ENCODE measurements at regions not wholly inside any gene's neighbourhood (a gene's known extent, or its start where the extent isn't known, plus 50 kb on each side); places are given as distances from the start of the nearest gene placed in this dataset.

- WGBS, result 13% methylated on average over 3 of the region's 5 CpGs
- no peaks in the 10 kb centered on the region for H3K9me3 ChIP-seq
- TF ChIP-seq CTCF (IDR thresholded peaks at IDR 0.05) (no peak), EP300 (IDR thresholded peaks at IDR 0.05) (no peak), POLR2A (IDR thresholded peaks at IDR 0.05; ENCODE audit: low read depth) (no peak), POLR2AphosphoS5 (IDR thresholded peaks at IDR 0.05) (no peak)
- H3K36me3 ChIP-seq, result no peaks in the 10 kb centered on the region
- DNase-seq (ENCODE audit: extremely low spot score), result no peak
- no peak overlapping the region for H3K27ac ChIP-seq (replicated peaks in 1 of 4)
- intact Hi-C loops (cut with DNase I), result no loop called here
- H3K4me1 ChIP-seq, result peaks cover 6 to 15% (median 11%) of the 10 kb centered on the region in 4 donors
- no peak overlapping the region for H3K4me3 ChIP-seq
- H3K27me3 ChIP-seq, result peaks cover 0 to 65% (median 2%) of the 10 kb centered on the region in 4 donors
Measured at GRCh38 chr3:13235079-13235478, 161.8 kb upstream of the IQSEC1 start.

GRCh38 chr3:13234666-13235065 lies 161.4 kb upstream of the IQSEC1 start:
- intact Hi-C loops (cut with DNase I), result no loop called here
- H3K4me3 ChIP-seq, result no peak overlapping the region
- H3K9me3 ChIP-seq, result no peaks in the 10 kb centered on the region
- H3K27me3 ChIP-seq, result peaks cover 0 to 61% (median 2%) of the 10 kb centered on the region in 4 donors
- DNase-seq (ENCODE audit: extremely low spot score), result no peak
- H3K4me1 ChIP-seq, result peaks cover 6 to 15% (median 11%) of the 10 kb centered on the region in 4 donors
- WGBS, result 11% methylated on average over 9 of the region's 9 CpGs
- no peak overlapping the region for H3K27ac ChIP-seq (replicated peaks in 1 of 4)
- H3K36me3 ChIP-seq, result no peaks in the 10 kb centered on the region
- TF ChIP-seq CTCF (IDR thresholded peaks at IDR 0.05), result no peak
- no peak for TF ChIP-seq POLR2A (IDR thresholded peaks at IDR 0.05; ENCODE audit: low read depth)
- TF ChIP-seq EP300 (IDR thresholded peaks at IDR 0.05), result no peak
- TF ChIP-seq POLR2AphosphoS5 (IDR thresholded peaks at IDR 0.05), result no peak

- intact Hi-C loops (cut with DNase I), result no loop called here
- DNase-seq (ENCODE audit: extremely low spot score), result no peak
- Histone ChIP-seq H3K27ac (replicated peaks in 1 of 4) (no peak overlapping the region), H3K36me3 (no peaks in the 10 kb centered on the region), H3K27me3 (peaks cover 0 to 55% (median 2%) of the 10 kb centered on the region in 4 donors), H3K9me3 (no peaks in the 10 kb centered on the region), H3K4me1 (peaks cover 6 to 15% (median 11%) of the 10 kb centered on the region in 4 donors), H3K4me3 (no peak overlapping the region)
- WGBS, result 47% methylated on average over 15 of the region's 18 CpGs
- TF ChIP-seq EP300 (IDR thresholded peaks at IDR 0.05) (no peak), CTCF (IDR thresholded peaks at IDR 0.05) (no peak), POLR2A (IDR thresholded peaks at IDR 0.05; ENCODE audit: low read depth) (no peak), POLR2AphosphoS5 (IDR thresholded peaks at IDR 0.05) (no peak)
Measured at GRCh38 chr3:13233487-13234485, 160.6 kb upstream of the IQSEC1 start.

GRCh38 chr3:13231781-13232666 lies 158.8 kb upstream of the IQSEC1 start:
- Histone ChIP-seq H3K4me3 (no peak overlapping the region), H3K27ac (replicated peaks in 1 of 4) (no peak overlapping the region), H3K27me3 (peaks cover 0 to 55% (median 2%) of the 10 kb centered on the region in 4 donors), H3K36me3 (no peaks in the 10 kb centered on the region), H3K9me3 (no peaks in the 10 kb centered on the region), H3K4me1 (peaks cover 6 to 15% (median 11%) of the 10 kb centered on the region in 4 donors)
- no peak for DNase-seq (ENCODE audit: extremely low spot score)
- intact Hi-C loops (cut with DNase I), result no loop called here
- WGBS, result 55% methylated on average over 22 of the region's 22 CpGs
- no peak for TF ChIP-seq POLR2A (IDR thresholded peaks at IDR 0.05; ENCODE audit: low read depth)
- TF ChIP-seq POLR2AphosphoS5 (IDR thresholded peaks at IDR 0.05), result no peak
- no peak for TF ChIP-seq EP300 (IDR thresholded peaks at IDR 0.05)
- TF ChIP-seq CTCF (IDR thresholded peaks at IDR 0.05), result no peak
